IPS-18a (cell line): ENCODE measurements at regions not wholly inside any gene's neighbourhood (a gene's known extent, or its start where the extent isn't known, plus 50 kb on each side); places are given as distances from the start of the nearest gene placed in this dataset.

ENCODE experiments used
- H3K27ac ChIP-seq: one replicate; pipeline ENCODE4 v1.5.1; 2013; ENCODE audit warnings: low read length
- H3K27me3 ChIP-seq: one replicate; pipeline ENCODE4 v1.6.1; 2013; ENCODE audit warnings: mild to moderate bottlenecking, low read length; ENCODE audit not compliant: control insufficient read depth, insufficient read depth
- H3K36me3 ChIP-seq: one replicate; pipeline ENCODE4 v1.6.1; 2013; ENCODE audit warnings: low read depth, low read length; ENCODE audit not compliant: control insufficient read depth
- H3K4me1 ChIP-seq: one replicate; pipeline ENCODE4 v1.6.1; 2013; ENCODE audit warnings: low read depth, low read length; ENCODE audit not compliant: control insufficient read depth
- H3K4me3 ChIP-seq: one replicate; pipeline ENCODE4 v1.5.1; 2013; ENCODE audit warnings: low read length
- H3K9ac ChIP-seq: one replicate; pipeline ENCODE4 v1.6.1; 2013; ENCODE audit warnings: mild to moderate bottlenecking, low read length, moderate library complexity
- H3K9me3 ChIP-seq: one replicate; pipeline ENCODE4 v1.6.1; 2013; ENCODE audit warnings: low read depth, low read length; ENCODE audit not compliant: control insufficient read depth

- Histone ChIP-seq H3K4me3 (no peak overlapping the region), H3K36me3 (no peaks in the 10 kb centered on the region), H3K27me3 (no peaks in the 10 kb centered on the region), H3K9me3 (no peaks in the 10 kb centered on the region), H3K4me1 (no peaks in the 10 kb centered on the region), H3K9ac (no peak overlapping the region), H3K27ac (no peak overlapping the region)
These were observed 132.8 kb upstream of the TTC14 start for GRCh38 chr3:180469149-180469548.

- Histone ChIP-seq H3K4me1 (peaks cover 14% of the 10 kb centered on the region), H3K36me3 (no peaks in the 10 kb centered on the region), H3K27me3 (no peaks in the 10 kb centered on the region), H3K27ac (no peak overlapping the region), H3K9ac (no peak overlapping the region), H3K9me3 (no peaks in the 10 kb centered on the region), H3K4me3 (no peak overlapping the region)
These were observed 123.3 kb upstream of the TTC14 start for GRCh38 chr3:180478695-180479094.

DNA sequence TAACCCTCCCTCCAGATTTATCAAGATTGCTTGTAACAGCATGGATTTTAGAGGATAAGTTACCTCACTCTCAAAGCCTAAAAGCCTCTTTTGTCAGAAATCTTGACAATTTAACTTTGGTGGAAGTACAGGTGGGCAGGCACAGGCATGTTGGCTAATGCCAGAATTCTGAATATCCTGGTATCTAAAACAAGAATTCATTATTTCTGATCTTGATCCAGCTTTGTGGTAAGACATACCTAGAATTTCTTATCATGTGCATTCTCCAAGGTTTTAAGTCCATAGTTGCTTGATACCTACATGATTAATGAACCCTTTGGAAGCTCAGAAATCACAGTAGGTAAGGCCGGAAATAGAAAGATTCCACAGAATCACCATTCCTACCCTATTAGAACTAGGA is 109.9 kb upstream of the TTC14 start:
- no peak overlapping the region for H3K4me3 ChIP-seq
- no peak overlapping the region for H3K9ac ChIP-seq
- H3K36me3 ChIP-seq: no peaks in the 10 kb centered on the region
- no peak overlapping the region for H3K27ac ChIP-seq
- no peaks in the 10 kb centered on the region for H3K27me3 ChIP-seq
- H3K4me1 ChIP-seq: no peaks in the 10 kb centered on the region
- H3K9me3 ChIP-seq: no peaks in the 10 kb centered on the region

DNA sequence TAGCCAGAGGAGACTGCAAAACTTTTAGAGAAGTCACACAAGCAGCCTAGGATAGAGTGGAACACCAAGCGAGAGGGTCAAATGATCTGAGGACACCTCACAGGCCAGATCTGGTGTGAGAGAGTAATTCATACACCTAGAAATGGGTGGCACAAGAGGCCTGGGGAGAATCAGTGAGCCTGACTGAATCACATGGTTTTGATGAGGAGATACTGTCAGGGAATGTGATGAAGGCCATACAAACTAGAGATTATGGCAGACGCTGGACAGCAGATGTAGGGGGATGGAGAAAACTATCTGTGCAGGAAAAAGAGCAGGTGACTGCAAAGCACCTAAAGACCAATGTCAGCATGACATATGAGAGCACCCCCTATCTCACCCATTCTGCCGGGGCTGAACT is 105.0 kb upstream of the TTC14 start:
- Histone ChIP-seq H3K27ac (no peak overlapping the region), H3K27me3 (no peaks in the 10 kb centered on the region), H3K9ac (no peak overlapping the region), H3K36me3 (no peaks in the 10 kb centered on the region), H3K9me3 (no peaks in the 10 kb centered on the region), H3K4me3 (no peak overlapping the region), H3K4me1 (no peaks in the 10 kb centered on the region)

- Histone ChIP-seq H3K4me3 (no peak overlapping the region), H3K9me3 (no peaks in the 10 kb centered on the region), H3K27me3 (no peaks in the 10 kb centered on the region), H3K4me1 (no peaks in the 10 kb centered on the region), H3K27ac (no peak overlapping the region), H3K9ac (no peak overlapping the region), H3K36me3 (no peaks in the 10 kb centered on the region)
These were observed 85.6 kb upstream of the TTC14 start for GRCh38 chr3:180516368-180516767.

GRCh38 chr3:180523040-180523439 is 78.9 kb upstream of the TTC14 start:
- H3K4me1 ChIP-seq: no peaks in the 10 kb centered on the region
- H3K9me3 ChIP-seq: no peaks in the 10 kb centered on the region
- no peak overlapping the region for H3K9ac ChIP-seq
- no peaks in the 10 kb centered on the region for H3K27me3 ChIP-seq
- H3K27ac ChIP-seq: no peak overlapping the region
- H3K36me3 ChIP-seq: no peaks in the 10 kb centered on the region
- H3K4me3 ChIP-seq: no peak overlapping the region

GRCh38 chr3:180528843-180529242 is 73.1 kb upstream of the TTC14 start:
- Histone ChIP-seq H3K27ac (no peak overlapping the region), H3K9me3 (no peaks in the 10 kb centered on the region), H3K27me3 (no peaks in the 10 kb centered on the region), H3K9ac (no peak overlapping the region), H3K4me1 (no peaks in the 10 kb centered on the region), H3K4me3 (no peak overlapping the region), H3K36me3 (no peaks in the 10 kb centered on the region)

DNA sequence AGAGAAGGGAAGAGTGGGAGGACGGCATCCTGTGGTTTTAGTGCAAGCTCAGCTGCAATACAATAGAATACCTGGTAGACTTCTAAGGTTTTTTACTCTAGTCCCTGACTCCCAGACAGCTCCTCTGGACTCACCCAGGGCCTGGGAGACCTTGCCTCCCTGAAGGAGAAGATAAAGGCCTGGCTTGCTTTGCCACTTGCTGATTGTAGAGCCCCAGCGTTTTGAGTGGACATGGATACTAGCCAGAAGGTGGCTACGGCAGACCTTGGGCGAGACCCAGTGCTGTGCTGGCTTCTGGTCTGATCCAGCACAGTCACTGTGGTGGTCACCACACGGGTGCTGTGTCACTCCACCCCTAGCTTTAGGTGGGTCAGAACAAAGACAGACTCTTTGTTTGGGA is 72.2 kb upstream of the TTC14 start:
- Histone ChIP-seq H3K27me3 (no peaks in the 10 kb centered on the region), H3K36me3 (no peaks in the 10 kb centered on the region), H3K9ac (no peak overlapping the region), H3K27ac (no peak overlapping the region), H3K9me3 (no peaks in the 10 kb centered on the region), H3K4me1 (no peaks in the 10 kb centered on the region), H3K4me3 (no peak overlapping the region)

- Histone ChIP-seq H3K4me1 (no peaks in the 10 kb centered on the region), H3K36me3 (no peaks in the 10 kb centered on the region), H3K27me3 (no peaks in the 10 kb centered on the region), H3K9ac (no peak overlapping the region), H3K4me3 (no peak overlapping the region), H3K9me3 (no peaks in the 10 kb centered on the region), H3K27ac (no peak overlapping the region)
These were observed 71.7 kb upstream of the TTC14 start for GRCh38 chr3:180530276-180530675.

GRCh38 chr3:180531303-180532278 is 70.4 kb upstream of the TTC14 start:
- no peaks in the 10 kb centered on the region for H3K36me3 ChIP-seq
- H3K9me3 ChIP-seq: no peaks in the 10 kb centered on the region
- no peak overlapping the region for H3K9ac ChIP-seq
- no peak overlapping the region for H3K27ac ChIP-seq
- no peak overlapping the region for H3K4me3 ChIP-seq
- no peaks in the 10 kb centered on the region for H3K4me1 ChIP-seq
- H3K27me3 ChIP-seq: no peaks in the 10 kb centered on the region

DNA sequence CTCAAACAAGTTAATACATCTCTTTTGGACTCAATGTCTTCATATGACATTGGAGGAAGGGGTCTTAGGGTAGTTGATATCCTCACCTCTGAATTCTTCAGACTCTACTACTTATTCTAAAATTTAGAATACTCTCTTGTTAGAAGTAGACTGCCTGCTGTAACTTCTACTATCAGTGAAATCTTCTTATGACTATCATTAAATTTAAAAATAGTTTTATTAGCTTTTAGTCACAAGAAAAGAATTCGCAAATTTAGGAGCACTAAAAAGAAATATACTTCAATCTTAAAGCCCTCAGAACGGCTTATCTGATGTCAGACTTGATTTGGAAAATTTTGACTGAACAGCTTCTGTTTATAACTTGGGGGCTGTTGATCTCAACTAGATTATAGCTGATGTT is 67.1 kb upstream of the TTC14 start:
- H3K4me3 ChIP-seq: no peak overlapping the region

DNA sequence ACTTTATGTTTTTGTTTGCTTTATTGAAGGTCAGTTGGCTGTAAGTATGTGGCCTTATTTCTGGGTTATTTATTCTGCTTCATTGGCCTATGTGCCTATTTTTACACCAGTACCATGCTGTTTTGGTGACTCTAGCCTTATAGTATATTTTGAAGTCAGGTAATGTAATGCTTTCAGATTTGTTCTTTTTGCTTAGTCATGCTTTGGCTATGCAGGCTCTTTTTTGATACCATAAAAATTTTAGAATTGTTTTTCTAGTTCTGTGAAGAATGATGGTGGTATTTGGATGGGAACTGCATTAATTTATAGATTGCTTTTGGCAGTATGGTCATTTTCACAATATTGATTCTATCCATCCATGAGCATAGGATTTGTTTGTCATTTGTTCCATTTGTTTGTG is 63.5 kb upstream of the TTC14 start:
- H3K4me1 ChIP-seq: no peaks in the 10 kb centered on the region
- H3K9me3 ChIP-seq: no peaks in the 10 kb centered on the region
- no peaks in the 10 kb centered on the region for H3K36me3 ChIP-seq
- no peak overlapping the region for H3K27ac ChIP-seq
- H3K9ac ChIP-seq: no peak overlapping the region
- H3K4me3 ChIP-seq: no peak overlapping the region
- no peaks in the 10 kb centered on the region for H3K27me3 ChIP-seq

More for the DNA sequence above, 67.1 kb upstream of the TTC14 start:
- Histone ChIP-seq H3K27ac (no peak overlapping the region), H3K9me3 (no peaks in the 10 kb centered on the region), H3K36me3 (no peaks in the 10 kb centered on the region), H3K4me1 (no peaks in the 10 kb centered on the region), H3K9ac (no peak overlapping the region), H3K27me3 (no peaks in the 10 kb centered on the region)
